ENCODE measurements at regions not wholly inside any gene's neighbourhood (a gene's known extent, or its start where the extent isn't known, plus 50 kb on each side); places are given as distances from the start of the nearest gene placed in this dataset.
A peak's percentile ranks its signal among the peaks of the same experiment; 100 is the strongest.

- POLR2A ChIA-PET = no interaction called here
- intact Hi-C loops (cut with micrococcal nuclease; ENCODE audit: unreplicated experiment) (no loop called here), in situ Hi-C loops (cut with HindIII; ENCODE audit: extremely low pct_ligation_motif_present, low pct_unique_long_range_greater_than_20kb) (no loop called here)
- no peak overlapping the region for H3K4me3 ChIP-seq (replicated peaks in 1 of 3; ENCODE audit: insufficient read depth in 1 of 3, low read depth in 2 of 3, low read length in 3 of 3)
- H3K79me2 ChIP-seq (ENCODE audit: insufficient read depth, low read length) = no peaks in the 10 kb centered on the region
- H3K4me2 ChIP-seq (ENCODE audit: low read depth, low read length) = no peak overlapping the region
- H4K20me1 ChIP-seq (ENCODE audit: insufficient read depth, low read length) = no peaks in the 10 kb centered on the region
- 2% methylated on average over 2 of the region's 2 CpGs for WGBS (ENCODE audit: low lambda C conversion rate)
- H3K9me3 ChIP-seq (ENCODE audit: low read length) = no peaks in the 10 kb centered on the region
- H2AFZ ChIP-seq (ENCODE audit: low read length) = no peak overlapping the region
- no TSS peak for BruUV-seq (replicated peaks)
- H3K9ac ChIP-seq (ENCODE audit: insufficient read depth, low read depth, low read length) = no peak overlapping the region
- no peaks in the 10 kb centered on the region for H3K36me3 ChIP-seq (replicated peaks in 1 of 2; ENCODE audit: control insufficient read depth in 1 of 2, insufficient read depth in 2 of 2, low read length in 2 of 2)
- FAIRE-seq (no peak), DNase-seq (ENCODE audit: low spot score) (no peak), ATAC-seq (no peak)
- H3K27ac ChIP-seq (ENCODE audit: extremely low read length, insufficient read depth, low read length) = no peak overlapping the region
- peaks cover 8% of the 10 kb centered on the region for H3K4me1 ChIP-seq (ENCODE audit: insufficient read depth, low read length)
- no peak for TF ChIP-seq RAD51 (IDR thresholded peaks at IDR 0.05; ENCODE audit: borderline replicate concordance)
- no peaks in the 10 kb centered on the region for H3K27me3 ChIP-seq (ENCODE audit: control insufficient read depth in 1 of 2, insufficient read depth in 2 of 2, low read length in 2 of 2)
- CTCF ChIA-PET (ENCODE audit: low intra/inter-chr PET ratio, low total read pairs) = no interaction called here
Measured at GRCh38 chr16:65287307-65287706, 165.4 kb upstream of the CDH11 start.

GRCh38 chr16:65285128-65286048 is 163.5 kb upstream of the CDH11 start:
- no peak overlapping the region for H2AFZ ChIP-seq (ENCODE audit: low read length)
- ChIA-PET CTCF (ENCODE audit: low intra/inter-chr PET ratio, low total read pairs) (no interaction called here), POLR2A (no interaction called here)
- peaks cover 8% of the 10 kb centered on the region for H3K4me1 ChIP-seq (ENCODE audit: insufficient read depth, low read length)
- FAIRE-seq (no peak), ATAC-seq (no peak), DNase-seq (ENCODE audit: low spot score) (no peak)
- no peaks in the 10 kb centered on the region for H3K36me3 ChIP-seq (replicated peaks in 1 of 2; ENCODE audit: control insufficient read depth in 1 of 2, insufficient read depth in 2 of 2, low read length in 2 of 2)
- intact Hi-C loops (cut with micrococcal nuclease; ENCODE audit: unreplicated experiment) (no loop called here), in situ Hi-C loops (cut with HindIII; ENCODE audit: extremely low pct_ligation_motif_present, low pct_unique_long_range_greater_than_20kb) (no loop called here)
- TF ChIP-seq, protein P1, sequence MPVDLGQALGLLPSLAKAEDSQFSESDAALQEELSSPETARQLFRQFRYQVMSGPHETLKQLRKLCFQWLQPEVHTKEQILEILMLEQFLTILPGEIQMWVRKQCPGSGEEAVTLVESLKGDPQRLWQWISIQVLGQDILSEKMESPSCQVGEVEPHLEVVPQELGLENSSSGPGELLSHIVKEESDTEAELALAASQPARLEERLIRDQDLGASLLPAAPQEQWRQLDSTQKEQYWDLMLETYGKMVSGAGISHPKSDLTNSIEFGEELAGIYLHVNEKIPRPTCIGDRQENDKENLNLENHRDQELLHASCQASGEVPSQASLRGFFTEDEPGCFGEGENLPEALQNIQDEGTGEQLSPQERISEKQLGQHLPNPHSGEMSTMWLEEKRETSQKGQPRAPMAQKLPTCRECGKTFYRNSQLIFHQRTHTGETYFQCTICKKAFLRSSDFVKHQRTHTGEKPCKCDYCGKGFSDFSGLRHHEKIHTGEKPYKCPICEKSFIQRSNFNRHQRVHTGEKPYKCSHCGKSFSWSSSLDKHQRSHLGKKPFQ (CRISPR knock-in tag; IDR thresholded peaks at IDR 0.05; ENCODE audit: insufficient replicate concordance) = no peak
- TF ChIP-seq FOXM1 (CRISPR knock-in tag; IDR thresholded peaks at IDR 0.05) (no peak), NFIB (CRISPR knock-in tag; IDR thresholded peaks at IDR 0.05; ENCODE audit: borderline replicate concordance) (no peak), HNRNPK (IDR thresholded peaks at IDR 0.05; ENCODE audit: low read depth, low read length, poor library complexity, severe bottlenecking) (peak; percentile 52), NFKB2 (CRISPR knock-in tag; IDR thresholded peaks at IDR 0.05; ENCODE audit: borderline replicate concordance) (no peak)
- H3K9me3 ChIP-seq (ENCODE audit: low read length) = no peaks in the 10 kb centered on the region
- H4K20me1 ChIP-seq (ENCODE audit: insufficient read depth, low read length) = no peaks in the 10 kb centered on the region
- H3K27ac ChIP-seq (ENCODE audit: extremely low read length, insufficient read depth, low read length) = no peak overlapping the region
- no peak overlapping the region for H3K9ac ChIP-seq (ENCODE audit: insufficient read depth, low read depth, low read length)
- BruUV-seq (replicated peaks) = no TSS peak
- H3K4me2 ChIP-seq (ENCODE audit: low read depth, low read length) = no peak overlapping the region
- H3K27me3 ChIP-seq (ENCODE audit: control insufficient read depth in 1 of 2, insufficient read depth in 2 of 2, low read length in 2 of 2) = no peaks in the 10 kb centered on the region
- no peaks in the 10 kb centered on the region for H3K79me2 ChIP-seq (ENCODE audit: insufficient read depth, low read length)
- no peak overlapping the region for H3K4me3 ChIP-seq (replicated peaks in 1 of 3; ENCODE audit: insufficient read depth in 1 of 3, low read depth in 2 of 3, low read length in 3 of 3)
- 1% methylated on average over 7 of the region's 7 CpGs for WGBS (ENCODE audit: low lambda C conversion rate)
